Activated naive CD4-positive, alpha-beta T cell (primary cell): ENCODE measurements at regions not wholly inside any gene's neighbourhood (a gene's known extent, or its start where the extent isn't known, plus 50 kb on each side); places are given as distances from the start of the nearest gene placed in this dataset.

Source experiments
- DNase-seq, 4 experiments: peaks; one replicate each; lab custom pipeline; 2025; lab: John Stamatoyannopoulos, UW

DNA sequence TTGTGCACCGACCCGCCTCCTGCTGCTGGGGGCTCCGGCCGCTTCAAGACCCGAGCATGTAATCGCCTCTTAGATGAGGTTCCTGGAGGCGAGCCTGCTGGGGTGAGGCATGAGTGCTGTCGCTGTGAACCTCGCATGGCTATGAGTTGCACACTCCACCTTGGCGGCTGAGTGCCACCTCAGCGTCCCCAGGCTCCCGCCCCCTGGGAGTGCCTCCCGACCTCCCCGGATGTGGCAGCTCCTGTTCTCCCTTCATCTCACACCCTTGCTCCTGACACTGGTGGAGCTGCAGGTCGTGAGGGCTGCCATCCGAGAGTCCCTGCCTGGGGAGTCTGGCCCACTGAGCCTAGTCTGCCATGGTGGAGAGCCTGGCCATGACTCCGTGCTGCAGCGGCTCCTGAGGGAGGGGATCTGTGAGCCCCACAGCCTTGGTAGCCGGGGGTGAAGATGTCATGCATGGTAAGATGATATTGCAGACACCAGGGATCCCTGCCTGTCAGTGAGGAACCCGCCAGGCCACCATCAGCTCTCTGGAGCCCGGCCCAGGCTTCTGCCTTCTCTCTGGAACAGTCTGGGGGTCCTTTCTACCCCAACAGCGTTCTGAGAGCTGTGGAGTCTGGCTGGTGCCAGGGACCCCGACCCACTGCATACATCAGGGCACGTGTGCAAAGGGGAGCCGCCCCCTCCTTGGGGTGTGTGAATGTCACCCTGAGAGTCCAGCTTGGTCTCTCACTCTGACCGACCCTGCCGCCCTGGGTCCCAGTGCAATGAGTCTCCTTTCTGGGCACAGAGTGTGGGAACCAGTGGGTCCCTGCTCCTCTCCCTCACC lies 61.6 kb upstream of the HS6ST1 start:
- no peak for DNase-seq

DNA sequence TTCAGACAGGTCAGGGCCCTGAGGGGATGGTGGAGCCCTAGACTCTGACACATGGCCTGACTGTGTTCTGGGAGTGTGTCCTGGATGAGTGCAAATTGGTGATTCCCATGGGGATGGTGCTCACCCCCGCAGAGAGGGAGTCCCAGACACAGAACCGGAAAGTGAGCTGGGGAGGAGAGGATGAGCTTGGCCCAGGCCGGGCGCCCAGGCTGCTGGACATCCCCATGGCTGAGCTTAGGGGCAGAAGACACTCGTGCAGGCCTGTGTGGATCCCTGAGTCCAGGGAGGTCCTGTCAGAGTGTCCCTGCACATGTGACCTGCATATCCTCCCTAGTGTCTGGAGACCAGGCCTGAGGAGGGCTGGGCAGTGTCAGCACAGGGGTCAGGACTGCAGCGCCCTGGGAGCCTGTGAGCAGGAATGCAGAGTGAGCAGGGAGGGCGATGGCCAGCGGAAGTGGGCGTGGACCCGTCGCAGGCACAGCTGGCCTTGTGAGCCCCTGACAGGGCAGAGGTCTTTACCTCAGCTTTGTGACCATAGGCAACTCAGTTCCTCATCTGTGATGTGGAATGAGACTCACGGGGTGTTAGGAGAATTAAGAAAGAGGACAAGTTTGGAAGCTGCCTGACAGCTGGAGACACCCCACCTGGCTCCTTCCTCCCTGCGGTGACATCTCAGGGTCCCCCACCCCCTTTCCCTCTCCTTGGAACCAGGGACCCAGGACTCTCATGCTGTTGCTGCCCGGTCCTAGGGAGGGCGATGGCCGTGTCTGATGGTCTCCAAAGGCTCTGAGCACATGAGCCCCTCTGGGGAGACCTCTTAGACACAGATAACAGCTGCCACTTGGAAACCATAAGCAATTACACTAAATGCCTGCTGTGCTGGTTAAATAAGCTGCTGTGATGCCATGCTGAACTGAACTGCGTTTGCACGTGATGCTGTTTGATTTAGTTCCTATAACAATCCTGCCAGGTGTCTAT lies 62.6 kb upstream of the HS6ST1 start:
- DNase-seq: no peak

GRCh38 chr2:128384446-128384845 lies 65.8 kb upstream of the HS6ST1 start:
- DNase-seq: no peak

DNA sequence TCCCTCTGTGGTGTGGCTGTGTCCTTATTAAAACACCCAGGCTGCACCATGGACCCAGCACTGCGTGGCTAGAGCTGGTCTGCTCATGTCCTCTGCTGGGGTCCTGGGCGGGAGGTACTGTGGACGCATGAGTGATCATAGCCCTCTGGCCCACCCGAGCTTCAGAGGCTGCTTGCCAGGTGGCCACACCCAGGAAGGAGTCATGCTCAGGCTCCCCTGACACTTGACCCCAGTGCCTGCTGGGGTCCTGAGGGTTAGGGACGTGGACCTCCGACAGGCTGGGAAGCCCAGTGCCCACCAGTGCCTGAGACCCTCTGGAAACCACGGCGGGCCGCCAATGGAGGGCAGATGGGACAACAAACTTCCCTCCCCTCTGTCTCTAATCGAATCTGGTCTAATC lies 66.3 kb upstream of the HS6ST1 start:
- no peak for DNase-seq

- DNase-seq: no peak
Measured at GRCh38 chr2:128385365-128385764, 66.7 kb upstream of the HS6ST1 start.

- DNase-seq: no peak
Measured at GRCh38 chr2:128386066-128386465, 67.4 kb upstream of the HS6ST1 start.

DNA sequence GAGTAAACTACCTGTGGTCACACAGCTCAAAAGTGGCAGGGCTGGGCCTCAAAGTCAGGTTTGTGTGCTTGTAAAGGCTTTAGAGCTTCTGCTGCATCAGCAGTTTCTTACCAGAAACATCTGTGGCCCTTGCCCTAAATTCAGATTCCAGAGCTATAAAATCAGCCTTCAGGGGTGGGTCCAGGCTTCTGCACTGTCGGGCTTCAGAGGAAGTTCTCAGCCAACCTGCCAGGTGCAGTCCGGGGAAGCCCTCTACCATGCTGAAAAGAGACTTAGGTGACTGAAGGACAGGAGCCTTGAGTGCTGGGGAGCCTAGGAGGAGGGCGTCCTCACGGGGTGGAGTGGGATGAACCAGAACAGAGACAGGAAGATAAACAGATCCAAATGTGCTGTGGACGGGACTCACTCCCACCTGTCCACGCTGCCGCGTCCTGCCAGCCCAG lies 69.9 kb upstream of the HS6ST1 start:
- DNase-seq: no peak

- DNase-seq: no peak
Measured at GRCh38 chr2:128389388-128390086, 70.9 kb upstream of the HS6ST1 start.

- no peak for DNase-seq
Measured at GRCh38 chr2:128390256-128390990, 71.8 kb upstream of the HS6ST1 start.

DNA sequence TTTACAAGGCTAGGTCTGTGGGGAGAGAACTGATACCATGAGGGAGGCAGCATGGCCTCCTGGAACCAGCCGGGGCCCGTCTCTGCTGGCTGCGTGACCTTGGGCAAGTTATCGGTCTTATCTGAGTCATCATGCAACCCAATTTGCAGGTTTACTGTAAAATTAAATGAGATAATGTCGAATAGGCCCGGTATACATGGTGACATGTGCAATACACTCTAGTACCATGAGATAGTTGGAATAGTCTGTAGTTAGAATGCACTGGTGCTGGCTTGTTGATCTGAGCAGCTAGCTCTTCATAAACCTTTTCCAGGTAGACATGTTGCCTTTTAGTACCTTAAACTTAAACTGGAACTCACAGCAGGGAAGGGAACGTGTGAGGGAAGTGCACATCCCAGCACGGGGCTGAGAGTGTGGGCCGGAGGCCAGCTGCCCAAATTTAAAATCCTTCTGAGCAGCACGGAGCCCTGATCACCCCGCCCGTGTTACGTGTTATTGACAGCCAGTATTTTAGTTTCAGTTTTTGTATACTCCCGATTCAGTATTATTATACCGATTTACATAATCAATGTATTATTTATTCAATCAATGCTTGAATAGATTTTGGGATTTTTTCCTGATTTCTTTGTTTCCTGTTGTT lies 72.4 kb upstream of the HS6ST1 start:
- DNase-seq: no peak

- no peak for DNase-seq
Measured at GRCh38 chr2:128391679-128392078, 73.0 kb upstream of the HS6ST1 start.

- no peak for DNase-seq
Measured at GRCh38 chr2:128392207-128392606, 73.5 kb upstream of the HS6ST1 start.

DNA sequence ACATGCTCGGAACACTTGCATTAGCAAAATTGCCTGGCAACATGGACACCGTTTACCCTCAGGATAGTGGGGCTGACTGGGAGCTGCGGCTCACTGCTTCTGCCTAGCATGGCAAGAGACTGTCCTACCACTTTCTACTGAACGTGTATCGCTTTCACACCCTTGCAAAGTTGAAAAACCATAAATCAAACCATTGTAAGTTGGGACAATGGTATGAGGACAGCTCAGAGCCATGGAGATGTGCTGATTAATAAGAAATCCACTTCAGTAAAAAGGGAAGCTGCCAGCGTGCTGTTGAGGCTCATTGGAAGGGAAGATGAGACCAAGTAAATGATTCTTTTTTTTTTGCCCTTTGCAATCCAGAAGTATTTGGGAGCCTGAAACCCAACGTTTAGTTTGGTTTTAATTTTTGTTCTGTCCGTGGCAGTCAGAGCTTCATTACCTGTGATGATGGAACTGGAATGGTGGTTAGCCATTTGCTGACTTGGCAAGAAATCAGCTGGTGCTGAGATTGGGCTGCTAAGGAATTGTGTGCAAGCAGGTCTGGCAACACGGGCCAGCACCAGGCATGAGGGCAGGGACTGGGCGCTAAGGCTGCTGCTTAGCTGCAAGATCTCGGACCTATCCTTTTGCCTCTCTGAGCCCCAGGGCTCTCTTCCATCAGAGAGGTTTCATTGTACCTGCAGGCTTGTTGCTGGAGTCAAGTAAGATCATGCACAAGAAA lies 75.5 kb upstream of the HS6ST1 start:
- no peak for DNase-seq

DNA sequence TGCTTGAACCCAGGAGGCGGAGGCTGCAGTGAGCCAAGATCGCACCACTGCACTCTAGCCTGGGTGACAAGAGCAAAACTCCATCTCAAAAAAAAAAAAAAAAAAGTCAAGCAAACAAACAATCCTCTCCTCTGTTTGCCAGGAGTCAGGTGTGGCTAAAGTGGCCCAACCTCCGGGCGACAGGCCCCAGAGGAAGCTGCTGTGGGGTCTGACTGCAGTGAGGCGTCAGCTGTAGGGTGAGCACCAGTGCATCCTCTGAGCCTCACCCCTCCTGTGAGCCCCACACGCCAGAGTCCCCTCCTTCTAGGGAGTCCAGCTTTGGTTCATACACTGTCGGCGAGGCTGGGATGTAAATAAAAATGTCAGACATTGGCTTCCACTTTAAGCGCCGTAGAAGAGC lies 76.5 kb upstream of the HS6ST1 start:
- DNase-seq: no peak

DNA sequence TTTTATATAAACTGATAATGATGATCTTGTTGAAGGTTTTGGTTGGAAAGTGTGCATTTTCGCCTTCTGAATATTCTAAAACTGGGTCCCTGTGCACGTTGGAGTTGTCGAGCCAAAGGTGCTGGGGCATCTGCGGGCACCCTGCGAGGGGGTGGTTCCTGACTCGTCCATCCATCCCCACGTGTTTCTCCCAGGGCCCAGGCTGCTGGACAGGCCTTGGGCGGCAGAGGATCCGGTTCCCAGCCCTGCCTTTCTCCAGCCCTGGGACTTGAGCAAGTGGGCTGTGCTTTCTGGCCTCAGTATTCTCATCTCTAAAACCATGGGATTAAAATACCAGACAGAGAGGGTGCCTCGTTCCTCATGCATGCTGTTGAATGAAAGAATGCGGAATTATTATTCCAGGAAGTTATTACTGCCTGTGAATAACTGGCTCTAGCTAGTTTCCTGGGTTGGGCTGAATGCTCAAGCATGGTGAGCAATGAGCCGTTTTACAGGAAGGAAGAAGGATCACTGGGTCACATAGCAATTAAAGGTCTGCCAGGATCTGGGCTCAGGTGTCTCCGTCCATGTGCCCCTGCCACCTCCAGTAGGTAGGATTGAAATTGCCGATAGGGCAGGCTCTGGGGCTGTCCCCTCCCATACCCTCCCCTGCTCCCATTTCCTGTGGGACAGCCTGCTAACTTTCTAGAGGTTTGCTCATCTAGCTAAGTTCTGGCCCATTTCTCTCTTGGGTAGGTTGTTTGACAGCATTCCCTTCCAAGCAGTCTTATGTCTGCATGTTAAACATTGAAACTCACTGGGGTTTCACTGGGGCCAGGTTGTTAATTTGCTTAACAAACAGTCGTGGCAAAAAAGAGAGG lies 77.2 kb upstream of the HS6ST1 start:
- DNase-seq: no peak

- no peak for DNase-seq
Measured at GRCh38 chr2:128396500-128396891, 77.8 kb upstream of the HS6ST1 start.

- DNase-seq: no peak
Measured at GRCh38 chr2:128396946-128397345, 78.3 kb upstream of the HS6ST1 start.

DNA sequence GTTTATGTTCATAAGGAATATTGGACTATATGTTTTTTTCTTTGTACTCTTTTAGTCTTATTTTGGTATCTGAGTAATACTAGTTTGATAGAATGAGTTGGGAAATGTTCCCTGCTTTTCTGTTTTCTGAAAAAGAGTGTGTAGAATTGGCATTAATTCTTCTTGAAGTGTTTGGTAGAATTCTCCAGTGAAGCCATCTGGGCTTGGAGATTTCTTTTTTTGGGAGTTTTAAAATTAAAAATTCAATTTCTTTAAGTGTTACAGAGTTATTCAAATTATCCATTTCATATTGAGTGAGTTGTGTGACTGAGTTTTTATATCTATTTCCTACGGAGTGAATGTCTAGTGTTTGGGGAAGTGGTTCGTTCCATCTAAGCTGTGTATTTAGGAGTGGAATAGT lies 80.6 kb upstream of the HS6ST1 start:
- no peak for DNase-seq

DNA sequence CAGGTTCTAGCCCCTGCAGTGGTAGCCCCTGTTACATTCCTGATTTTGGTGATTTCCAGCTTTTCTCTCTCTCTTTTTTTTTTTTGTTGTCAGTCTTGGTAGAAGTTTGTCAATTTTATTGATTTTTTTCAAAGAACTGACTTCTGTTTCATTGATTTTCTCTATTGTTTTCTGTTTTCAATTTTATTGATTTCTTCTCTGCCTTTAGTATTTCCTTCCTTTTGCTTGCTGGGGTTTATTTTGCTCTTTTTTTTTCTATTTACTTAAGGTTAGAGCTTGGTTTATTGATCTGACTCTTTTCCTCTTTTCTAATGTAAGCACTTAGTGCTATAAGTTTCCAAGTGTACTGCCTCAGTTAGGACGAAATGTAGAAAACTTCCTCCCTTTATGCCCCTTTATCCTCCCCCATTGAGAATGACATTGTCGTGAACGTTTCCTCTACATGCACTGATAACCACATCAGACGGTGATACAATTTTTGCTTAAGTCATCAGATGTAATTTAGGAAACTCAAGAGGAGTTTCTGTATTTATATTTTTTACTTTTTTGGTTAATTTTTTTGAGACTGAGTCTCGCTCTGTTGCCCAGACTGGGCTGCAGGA lies 81.1 kb upstream of the HS6ST1 start:
- no peak for DNase-seq
